Heart left ventricle (tissue), 13 donors: ENCODE measurements at regions not wholly inside any gene's neighbourhood (a gene's known extent, or its start where the extent isn't known, plus 50 kb on each side); places are given as distances from the start of the nearest gene placed in this dataset.

Experiments used
- POLR2A ChIP-seq, 2 donors: fragments of 450-650 bp; IDR thresholded peaks; one replicate each; pipeline ENCODE4 v1.6.1; 2017; ENCODE audit warnings: antibody characterized with exemption in 2 of 2, mild to moderate bottlenecking in 2 of 2, moderate library complexity in 2 of 2
- TF ChIP-seq, protein P1 (sequence below), 12 donors: fragments of 200-600 bp; sonication (generic) in 4 of 12; IDR thresholded peaks; one replicate each; pipeline versions ENCODE4 v1.5.0 to v1.8.0; 2018 to 2022; ENCODE audit warnings: antibody characterized with exemption in 12 of 12, mild to moderate bottlenecking in 5 of 12
- donor health status: ischemic (EF 13 %, LVEDD 7.1; RV severe dilation, severe dysfunction).
- donor health status: DM: no; HTN: yes; CAD: no.
- donor health status: DM: no; HTN: no; CAD: no.
- donor health status: ischemic (EF 25% LVEDD 6.9; RV normal size, moderate dysfunction).
- donor health status: ischemic (EF 25% LVEDD 5.7; RV mildly dilated, moderate dysfunction).
- donor health status: ischemic (EF 35%, LVEDD 5.7; RV mildly dilated, moderate dysfunction).
- donor health status: nonischemic (EF 11% LVEDD 7.7; RV severe dilation, severe dysfunction).
- donor health status: DM: yes; HTN: yes; CAD: no.
- donor health status: PGD.
- donor health status: ischemic (EF 29% LVEDD 5.4; RV normal size, mild dysfunction).
- donor health status: nonischemic (EF 23%, LVEDD 6.1; RV moderate dilation, normal function).

DNA sequence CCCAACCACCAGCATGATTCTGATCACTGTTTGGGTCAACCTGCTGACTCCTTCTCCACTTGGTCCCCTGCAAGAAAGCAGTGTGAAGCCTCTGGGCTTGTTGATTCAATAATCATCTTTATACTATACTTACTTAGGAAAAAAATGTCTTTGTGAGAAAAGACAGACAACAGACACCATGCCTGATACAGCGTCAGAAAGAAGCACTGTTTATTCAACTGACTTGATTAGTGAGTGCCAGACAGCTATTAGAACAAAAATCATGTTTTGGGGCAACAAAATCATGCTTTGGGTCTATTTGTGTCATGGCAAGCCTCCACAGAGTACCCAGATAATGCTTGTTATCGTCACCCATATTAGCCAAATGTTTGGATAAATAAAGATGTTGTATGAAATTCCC is 58.7 kb upstream of the ATL2 start:
- TF ChIP-seq POLR2A (IDR thresholded peaks at IDR 0.05): no peak
- TF ChIP-seq, protein P1, sequence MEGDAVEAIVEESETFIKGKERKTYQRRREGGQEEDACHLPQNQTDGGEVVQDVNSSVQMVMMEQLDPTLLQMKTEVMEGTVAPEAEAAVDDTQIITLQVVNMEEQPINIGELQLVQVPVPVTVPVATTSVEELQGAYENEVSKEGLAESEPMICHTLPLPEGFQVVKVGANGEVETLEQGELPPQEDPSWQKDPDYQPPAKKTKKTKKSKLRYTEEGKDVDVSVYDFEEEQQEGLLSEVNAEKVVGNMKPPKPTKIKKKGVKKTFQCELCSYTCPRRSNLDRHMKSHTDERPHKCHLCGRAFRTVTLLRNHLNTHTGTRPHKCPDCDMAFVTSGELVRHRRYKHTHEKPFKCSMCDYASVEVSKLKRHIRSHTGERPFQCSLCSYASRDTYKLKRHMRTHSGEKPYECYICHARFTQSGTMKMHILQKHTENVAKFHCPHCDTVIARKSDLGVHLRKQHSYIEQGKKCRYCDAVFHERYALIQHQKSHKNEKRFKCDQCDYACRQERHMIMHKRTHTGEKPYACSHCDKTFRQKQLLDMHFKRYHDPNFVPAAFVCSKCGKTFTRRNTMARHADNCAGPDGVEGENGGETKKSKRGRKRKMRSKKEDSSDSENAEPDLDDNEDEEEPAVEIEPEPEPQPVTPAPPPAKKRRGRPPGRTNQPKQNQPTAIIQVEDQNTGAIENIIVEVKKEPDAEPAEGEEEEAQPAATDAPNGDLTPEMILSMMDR (IDR thresholded peaks at IDR 0.05): no peak
